H1 (cell line): ENCODE measurements at regions not wholly inside any gene's neighbourhood (a gene's known extent, or its start where the extent isn't known, plus 50 kb on each side); places are given as distances from the start of the nearest gene placed in this dataset.

Experiments
- CTCF ChIA-PET: fragments of 300-600 bp; sonication (Branson Sonifier 250); formaldehyde crosslinking; loops from one replicate; lab custom pipeline; 2021; ENCODE audit not compliant: partially characterized antibody; lab: Charles Lee
- POLR2A ChIA-PET: fragments of 300-600 bp; sonication (Branson Sonifier 250); formaldehyde crosslinking; loops from one replicate; lab custom pipeline; 2021; ENCODE audit warnings: inconsistent platforms; ENCODE audit not compliant: partially characterized antibody; lab: Charles Lee
- DNase-seq, 2 experiments: peaks; one replicate each; pipeline versions ENCODE4 v3.0.0 to v3.0.0-alpha.2; 2010 to 2022; ENCODE audit warnings: low spot score in 2 of 2, low read depth in 1 of 2, mixed read lengths in 1 of 2
- FAIRE-seq: peaks from 2 replicates; lab custom pipeline; 2011; peaks lifted over from hg19 to GRCh38; lab: Jason Lieb, UNC
- H2AFZ ChIP-seq: 2 replicates; pipeline ENCODE4 v1.8.1; 2012; ENCODE audit warnings: low read length, inconsistent platforms
- H2AK5ac ChIP-seq: 2 replicates; pipeline ENCODE4 v1.6.1; 2013; ENCODE audit warnings: low read depth, low read length
- H2BK120ac ChIP-seq: replicated peaks from 2 replicates; pipeline ENCODE3; 2013; ENCODE audit warnings: low read depth, low read length, inconsistent platforms
- H2BK12ac ChIP-seq: 2 replicates; pipeline ENCODE4 v1.6.1; 2013; ENCODE audit warnings: low read depth, low read length
- H2BK15ac ChIP-seq: 2 replicates; pipeline ENCODE4 v1.6.1; 2013; ENCODE audit warnings: low read length
- H2BK20ac ChIP-seq: 2 replicates; pipeline ENCODE4 v1.6.1; 2013; ENCODE audit warnings: low read length
- H2BK5ac ChIP-seq: 2 replicates; pipeline ENCODE4 v1.6.1; 2013; ENCODE audit warnings: low read depth, low read length
- H3K14ac ChIP-seq: 2 replicates; pipeline ENCODE4 v1.6.1; 2013; ENCODE audit warnings: inconsistent platforms; ENCODE audit not compliant: insufficient read length
- H3K18ac ChIP-seq: 2 replicates; pipeline ENCODE4 v1.6.1; 2013; ENCODE audit warnings: low read length; ENCODE audit errors: extremely low read depth
- H3K23ac ChIP-seq: 2 replicates; pipeline ENCODE4 v1.6.1; 2013; ENCODE audit warnings: inconsistent platforms; ENCODE audit not compliant: insufficient read length
- H3K23me2 ChIP-seq: 2 replicates; pipeline ENCODE4 v1.6.1; 2013; ENCODE audit warnings: low read depth, low read length
- H3K27ac ChIP-seq: 2 replicates; pipeline ENCODE4 v1.6.1; 2011; ENCODE audit warnings: low read depth, low read length, inconsistent platforms
- H3K27me3 ChIP-seq, 4 experiments: replicated peaks in 1 of 4; 1 replicate in 1 of 4; 2 replicates in 3 of 4; pipeline versions ENCODE4 v1.6.1 to v1.8.1; 2011 to 2013; ENCODE audit warnings: low read length in 3 of 4, mild to moderate bottlenecking in 3 of 4, inconsistent platforms in 2 of 4, mixed read lengths in 2 of 4, moderate library complexity in 1 of 4; ENCODE audit not compliant: control insufficient read depth in 3 of 4, insufficient read depth in 3 of 4; ENCODE audit errors: extremely low read depth in 1 of 4
- H3K36me3 ChIP-seq, 4 experiments: 2 replicates each; pipeline versions ENCODE4 v1.6.1 to v1.8.1; 2011 to 2013; ENCODE audit warnings: mild to moderate bottlenecking in 4 of 4, low read length in 3 of 4, moderate library complexity in 2 of 4, control low read depth in 1 of 4, inconsistent platforms in 1 of 4; ENCODE audit not compliant: insufficient read depth in 4 of 4, control insufficient read depth in 2 of 4
- H3K4ac ChIP-seq: replicated peaks from 2 replicates; pipeline ENCODE3; 2013; ENCODE audit warnings: low read length, low read depth, mixed read lengths, inconsistent platforms; ENCODE audit not compliant: insufficient read length
- H3K4me1 ChIP-seq, 4 experiments: replicated peaks in 1 of 4; 1 replicate in 1 of 4; 2 replicates in 3 of 4; pipeline versions ENCODE4 v1.6.1 to v1.8.1; 2011 to 2013; ENCODE audit warnings: low read length in 3 of 4, inconsistent platforms in 2 of 4, mixed read lengths in 1 of 4; ENCODE audit not compliant: insufficient read depth in 4 of 4, control insufficient read depth in 3 of 4
- H3K4me2 ChIP-seq, 2 experiments: 2 replicates each; pipeline versions ENCODE4 v1.6.1 to v1.8.1; 2011 to 2013; ENCODE audit warnings: low read depth in 2 of 2, low read length in 2 of 2, control low read depth in 1 of 2, inconsistent platforms in 1 of 2, mild to moderate bottlenecking in 1 of 2; ENCODE audit not compliant: insufficient read depth in 1 of 2
- H3K4me3 ChIP-seq, 4 experiments: fragments of 200-600, 300-600 bp in 1 of 4; sonication (generic), shearing (Covaris generic), sonication (Bioruptor Twin) in 1 of 4; 2 replicates each; pipeline versions ENCODE4 v1.5.1 to v1.8.1; 2011 to 2016; ENCODE audit warnings: low read length in 4 of 4, low read depth in 3 of 4, control low read depth in 2 of 4, inconsistent platforms in 2 of 4, mild to moderate bottlenecking in 2 of 4, mixed read lengths in 1 of 4, moderate library complexity in 1 of 4; ENCODE audit not compliant: insufficient read depth in 2 of 4; ENCODE audit errors: extremely low read depth in 1 of 4
- H3K56ac ChIP-seq: replicated peaks from 2 replicates; pipeline ENCODE3; 2013; ENCODE audit warnings: low read depth, mild to moderate bottlenecking, mixed read lengths, low read length, inconsistent platforms; ENCODE audit not compliant: insufficient read length
- H3K79me1 ChIP-seq: 2 replicates; pipeline ENCODE4 v1.6.1; 2013; ENCODE audit warnings: low read depth, low read length, control low read depth
- H3K79me2 ChIP-seq, 2 experiments: 2 replicates each; pipeline versions ENCODE4 v1.6.1 to v1.8.1; 2012 to 2013; ENCODE audit warnings: low read length in 2 of 2, mild to moderate bottlenecking in 2 of 2, inconsistent platforms in 1 of 2; ENCODE audit not compliant: insufficient read depth in 2 of 2, control insufficient read depth in 1 of 2
- H3K9ac ChIP-seq, 4 experiments: replicated peaks in 1 of 4; 1 replicate in 1 of 4; 2 replicates in 3 of 4; pipeline versions ENCODE4 v1.6.1 to v1.8.1; 2011 to 2013; ENCODE audit warnings: low read depth in 3 of 4, low read length in 3 of 4, control low read depth in 2 of 4, mild to moderate bottlenecking in 2 of 4, moderate library complexity in 2 of 4, inconsistent platforms in 1 of 4; ENCODE audit errors: extremely low read depth in 1 of 4
- H3K9me3 ChIP-seq, 2 experiments: 2 replicates each; pipeline versions ENCODE4 v1.6.1 to v1.8.1; 2012 to 2013; ENCODE audit warnings: mild to moderate bottlenecking in 2 of 2, moderate library complexity in 2 of 2, control low read depth in 1 of 2, inconsistent platforms in 1 of 2, low read depth in 1 of 2, low read length in 1 of 2, mixed read lengths in 1 of 2; ENCODE audit not compliant: insufficient read depth in 2 of 2
- H4K20me1 ChIP-seq, 2 experiments: replicated peaks in 1 of 2; 2 replicates each; pipeline versions ENCODE3 to v1.8.1; 2011 to 2013; ENCODE audit warnings: inconsistent platforms in 2 of 2, low read length in 2 of 2, mild to moderate bottlenecking in 1 of 2; ENCODE audit not compliant: insufficient read depth in 2 of 2, control insufficient read depth in 1 of 2
- H4K5ac ChIP-seq: 2 replicates; pipeline ENCODE4 v1.6.1; 2013; ENCODE audit warnings: low read length, low read depth, mixed read lengths, inconsistent platforms; ENCODE audit not compliant: insufficient read length
- H4K8ac ChIP-seq: 2 replicates; pipeline ENCODE4 v1.8.0; 2013; ENCODE audit warnings: mild to moderate bottlenecking, moderate library complexity, low read length, inconsistent platforms; ENCODE audit not compliant: insufficient read depth; ENCODE audit errors: extremely low read depth
- H4K91ac ChIP-seq: replicated peaks from 2 replicates; pipeline ENCODE3; 2013; ENCODE audit warnings: low read length, mixed read lengths, inconsistent platforms; ENCODE audit not compliant: insufficient read length
- CEBPB ChIP-seq: IDR thresholded peaks from 2 replicates; pipeline ENCODE4 v1.6.1; 2012; ENCODE audit warnings: low read depth, low read length
- KDM1A ChIP-seq: fragments of 200-600, 300-600 bp; sonication (generic); IDR thresholded peaks from 2 replicates; pipeline ENCODE4 v1.7.1; 2016; ENCODE audit warnings: mild to moderate bottlenecking, low read length, borderline replicate concordance
- WGBS, 2 experiments: shearing (Covaris generic) in 1 of 2; methylation state at CpG; one replicate each; pipeline versions ENCODE4 v1.1.6 to v1.1.7; 2013 to 2015; ENCODE audit warnings: low lambda C conversion rate in 2 of 2, mixed read lengths in 2 of 2, inconsistent platforms in 1 of 2, low coverage in 1 of 2, missing lambda C conversion rate in 1 of 2; ENCODE audit not compliant: insufficient replicate concordance in 2 of 2, insufficient coverage in 1 of 2, insufficient read length in 1 of 2; ENCODE audit errors: extremely low coverage in 1 of 2, missing lambda C conversion rate in 1 of 2; 5-methylcytosine and 5-hydroxymethylcytosine counted together

DNA sequence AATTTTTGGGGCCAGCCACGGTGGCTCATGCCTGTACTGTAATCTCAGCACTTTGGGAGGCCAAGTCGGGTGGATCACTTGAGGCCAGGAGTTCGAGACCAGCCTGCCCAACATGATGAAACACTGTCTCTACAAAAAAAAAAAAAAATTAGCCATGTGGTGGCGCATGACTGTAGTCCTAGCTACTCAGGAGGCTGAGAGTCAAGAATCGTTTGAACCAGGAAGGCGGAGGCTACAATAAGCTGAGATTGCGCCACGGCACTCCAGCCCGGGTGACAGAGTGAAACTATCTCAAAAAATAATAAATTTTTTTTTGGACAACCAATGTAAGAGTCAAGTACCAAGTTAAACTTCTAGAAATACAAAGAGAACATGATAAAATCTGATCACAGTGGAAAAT lies 164.6 kb downstream of the AVL9 start:
- Histone ChIP-seq H2BK5ac (no peak overlapping the region), H3K23me2 (no peaks in the 10 kb centered on the region), H3K23ac (no peak overlapping the region), H4K20me1 (no peaks in the 10 kb centered on the region), H3K4ac (no peak overlapping the region), H2BK20ac (no peak overlapping the region), H3K4me2 (no peak overlapping the region), H3K14ac (no peak overlapping the region), H2BK120ac (no peak overlapping the region), H3K79me1 (no peaks in the 10 kb centered on the region), H3K18ac (no peak overlapping the region), H4K8ac (no peak overlapping the region), H4K5ac (no peak overlapping the region), H3K36me3 (no peaks in the 10 kb centered on the region), H2BK15ac (no peak overlapping the region), H3K4me3 (no peak overlapping the region), H2BK12ac (no peak overlapping the region), H3K9me3 (no peaks in the 10 kb centered on the region), H2AK5ac (no peak overlapping the region), H3K9ac (no peak overlapping the region), H2AFZ (no peak overlapping the region), H3K4me1 (peaks cover 0 to 2% (median 0%) of the 10 kb centered on the region in 4 experiments; a peak in 2 of 7 replicates), H3K27me3 (no peaks in the 10 kb centered on the region), H4K91ac (no peak overlapping the region), H3K56ac (no peak overlapping the region), H3K79me2 (no peaks in the 10 kb centered on the region), H3K27ac (no peak overlapping the region)
- DNase-seq = no peak
- TF ChIP-seq KDM1A (no peak), CEBPB (0 out of 2 replicates have a peak, but pooled peaks have one; percentile 29)
- no peak for FAIRE-seq
- CTCF ChIA-PET = interaction anchor here (0.6 to 1.5 kb wide), 2 partner anchors 14 to 94 kb away, joined by 3 to 5 read pairs; no protein-coding TSS in a partner anchor
- 94% methylated on average over 9 of the region's 9 CpGs; no CpG with 5 or more reads in 1 of the 2 experiments for WGBS, 2 experiments
- POLR2A ChIA-PET = no interaction called here
